PC-9 (cell line): ENCODE measurements at regions not wholly inside any gene's neighbourhood (a gene's known extent, or its start where the extent isn't known, plus 50 kb on each side); places are given as distances from the start of the nearest gene placed in this dataset.

Experiments used
- BruUV-seq: library from RNA; stranded (reverse); fragments of 400-500 nt; replicated peaks from 2 replicates; lab custom pipeline; 2021; lab: Mats Ljungman, UMichigan
- CTCF ChIA-PET: fragments of 300-600 bp; sonication (Branson Sonifier 250); formaldehyde crosslinking; loops from one replicate; lab custom pipeline; 2022; ENCODE audit warnings: antibody characterized with exemption; lab: Charles Lee
- POLR2A ChIA-PET: fragments of 300-600 bp; sonication (Branson Sonifier 250); formaldehyde crosslinking; loops from one replicate; lab custom pipeline; 2022; ENCODE audit warnings: antibody characterized with exemption; ENCODE audit not compliant: unreplicated experiment; lab: Charles Lee
- DNase-seq, 2 experiments: peaks; one replicate each; pipeline versions ENCODE4 v3.0.0 to v3.0.0-alpha.2; 2015 to 2022; ENCODE audit warnings: mixed read lengths in 1 of 2
- H2AFZ ChIP-seq: fragments of 200-600 bp; sonication (generic); 2 replicates; pipeline ENCODE4 v1.8.1; 2017; ENCODE audit warnings: antibody characterized with exemption
- H3F3A ChIP-seq: fragments of 200-600 bp; sonication (generic); 2 replicates; pipeline ENCODE4 v1.8.1; 2017; ENCODE audit warnings: antibody characterized with exemption, mild to moderate bottlenecking, low read depth; ENCODE audit not compliant: insufficient read depth
- H3K27ac ChIP-seq: fragments of 200-600 bp; sonication (generic); 2 replicates; pipeline ENCODE4 v1.6.1; 2016; ENCODE audit warnings: mixed run types
- H3K27me3 ChIP-seq: fragments of 200-600 bp; sonication (generic); 2 replicates; pipeline ENCODE4 v1.6.1; 2016; ENCODE audit warnings: low read depth, mixed run types; ENCODE audit not compliant: insufficient read depth
- H3K36me3 ChIP-seq: fragments of 200-600 bp; sonication (generic); 2 replicates; pipeline ENCODE4 v1.6.1; 2016; ENCODE audit warnings: low read depth, mixed run types
- H3K4me1 ChIP-seq: fragments of 200-600 bp; sonication (generic); replicated peaks from 2 replicates; pipeline ENCODE4 v1.6.1; 2016; ENCODE audit warnings: mixed run types; ENCODE audit not compliant: insufficient read depth
- H3K4me2 ChIP-seq: fragments of 200-600 bp; sonication (generic); 2 replicates; pipeline ENCODE4 v1.6.1; 2017; ENCODE audit warnings: mixed run types
- H3K4me3 ChIP-seq: fragments of 200-600 bp; sonication (generic); 2 replicates; pipeline ENCODE4 v1.6.1; 2016; ENCODE audit warnings: mixed run types
- H3K79me2 ChIP-seq: fragments of 200-600 bp; sonication (generic); 2 replicates; pipeline ENCODE4 v1.6.1; 2017; ENCODE audit warnings: low read depth, mixed run types
- H3K9me2 ChIP-seq: fragments of 200-600 bp; sonication (generic); 2 replicates; pipeline ENCODE4 v1.8.1; 2017; ENCODE audit warnings: mild to moderate bottlenecking; ENCODE audit not compliant: insufficient read depth
- H3K9me3 ChIP-seq: fragments of 200-600 bp; sonication (generic); 2 replicates; pipeline ENCODE4 v1.8.1; 2016; ENCODE audit warnings: low read depth; ENCODE audit not compliant: insufficient read depth
- H4K20me1 ChIP-seq: fragments of 200-600 bp; sonication (generic); 2 replicates; pipeline ENCODE4 v1.8.1; 2017; ENCODE audit not compliant: insufficient read depth
- EZH2 ChIP-seq: fragments of 200-600 bp; sonication (generic); IDR thresholded peaks from 2 replicates; pipeline ENCODE4 v1.8.0; 2017; ENCODE audit warnings: antibody characterized with exemption, low read depth
- intact Hi-C: fragments of 100-400 bp; cut with micrococcal nuclease; formaldehyde crosslinking; loops from one replicate; pipeline ENCODE4 v1.10.0; 2022; ENCODE audit not compliant: unreplicated experiment
- TF ChIP-seq, protein P1 (sequence below): fragments of 200-600 bp; sonication (generic); conservative IDR thresholded peaks from 2 replicates; pipeline ENCODE4 v1.6.1; 2017; ENCODE audit warnings: mixed run types, antibody characterized with exemption, mild to moderate bottlenecking, moderate library complexity

DNA sequence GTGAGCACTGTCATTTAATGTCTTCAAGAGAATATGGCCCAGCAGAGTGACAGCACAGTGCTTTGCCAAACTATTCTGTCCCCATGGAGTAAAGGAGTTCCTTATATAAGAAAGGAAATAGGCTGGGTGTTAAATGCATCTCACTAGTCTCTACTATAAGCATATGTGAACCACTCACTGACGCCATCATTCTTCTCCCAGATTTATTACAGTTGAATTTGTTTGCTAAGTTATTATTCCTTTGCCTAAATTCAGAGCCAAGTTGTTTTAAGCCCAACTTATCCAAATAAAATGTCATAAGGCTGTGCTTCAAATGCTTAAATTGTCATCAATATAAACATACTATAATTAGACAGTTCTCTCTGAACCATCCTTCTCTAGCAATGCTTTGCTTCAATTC lies 151.6 kb downstream of the KCNA5 start:
- no peaks in the 10 kb centered on the region for H3F3A ChIP-seq
- DNase-seq = no peak
- H3K36me3 ChIP-seq = no peaks in the 10 kb centered on the region
- peaks cover 4% of the 10 kb centered on the region; the same call in 1 of the 2 replicates for H3K27me3 ChIP-seq
- H3K9me2 ChIP-seq = no peaks in the 10 kb centered on the region
- CTCF ChIA-PET = no interaction called here
- no peak overlapping the region for H3K4me3 ChIP-seq
- no TSS peak for BruUV-seq
- H3K4me1 ChIP-seq = no peaks in the 10 kb centered on the region
- intact Hi-C loops = no loop called here
- H3K4me2 ChIP-seq = no peak overlapping the region
- POLR2A ChIA-PET = no interaction called here
- no peak overlapping the region for H3K27ac ChIP-seq
- H3K9me3 ChIP-seq = no peaks in the 10 kb centered on the region
- H4K20me1 ChIP-seq = no peaks in the 10 kb centered on the region
- no peak overlapping the region for H2AFZ ChIP-seq
- no peak for TF ChIP-seq EZH2
- TF ChIP-seq, protein P1, sequence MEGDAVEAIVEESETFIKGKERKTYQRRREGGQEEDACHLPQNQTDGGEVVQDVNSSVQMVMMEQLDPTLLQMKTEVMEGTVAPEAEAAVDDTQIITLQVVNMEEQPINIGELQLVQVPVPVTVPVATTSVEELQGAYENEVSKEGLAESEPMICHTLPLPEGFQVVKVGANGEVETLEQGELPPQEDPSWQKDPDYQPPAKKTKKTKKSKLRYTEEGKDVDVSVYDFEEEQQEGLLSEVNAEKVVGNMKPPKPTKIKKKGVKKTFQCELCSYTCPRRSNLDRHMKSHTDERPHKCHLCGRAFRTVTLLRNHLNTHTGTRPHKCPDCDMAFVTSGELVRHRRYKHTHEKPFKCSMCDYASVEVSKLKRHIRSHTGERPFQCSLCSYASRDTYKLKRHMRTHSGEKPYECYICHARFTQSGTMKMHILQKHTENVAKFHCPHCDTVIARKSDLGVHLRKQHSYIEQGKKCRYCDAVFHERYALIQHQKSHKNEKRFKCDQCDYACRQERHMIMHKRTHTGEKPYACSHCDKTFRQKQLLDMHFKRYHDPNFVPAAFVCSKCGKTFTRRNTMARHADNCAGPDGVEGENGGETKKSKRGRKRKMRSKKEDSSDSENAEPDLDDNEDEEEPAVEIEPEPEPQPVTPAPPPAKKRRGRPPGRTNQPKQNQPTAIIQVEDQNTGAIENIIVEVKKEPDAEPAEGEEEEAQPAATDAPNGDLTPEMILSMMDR = no peak
- H3K79me2 ChIP-seq = no peaks in the 10 kb centered on the region

DNA sequence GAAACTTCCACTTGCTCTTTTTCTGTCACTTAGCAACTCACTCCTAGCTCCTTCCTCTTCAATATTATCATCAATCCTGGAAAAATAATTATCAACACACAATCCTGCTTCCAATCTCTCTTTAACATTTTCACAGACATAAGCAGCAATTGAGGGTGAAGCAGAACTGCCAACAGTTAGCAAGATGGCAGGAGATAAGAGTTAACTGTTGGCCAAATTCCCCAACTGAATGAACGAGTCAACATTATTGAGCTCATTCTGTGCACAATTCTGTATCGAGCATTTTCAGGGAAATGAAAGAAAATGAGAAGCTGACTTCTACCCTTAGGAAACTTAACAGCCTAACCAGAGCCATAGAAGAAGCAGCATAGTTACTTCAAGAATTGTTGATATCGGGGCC lies 152.0 kb downstream of the KCNA5 start:
- no peaks in the 10 kb centered on the region for H3K36me3 ChIP-seq
- H3K4me3 ChIP-seq = no peak overlapping the region
- POLR2A ChIA-PET = no interaction called here
- H4K20me1 ChIP-seq = no peaks in the 10 kb centered on the region
- H3K27me3 ChIP-seq = peaks cover 4% of the 10 kb centered on the region; the same call in 1 of the 2 replicates
- TF ChIP-seq, protein P1 = no peak
- TF ChIP-seq EZH2 = no peak
- CTCF ChIA-PET = no interaction called here
- no peaks in the 10 kb centered on the region for H3F3A ChIP-seq
- no peaks in the 10 kb centered on the region for H3K9me2 ChIP-seq
- no peak overlapping the region for H3K27ac ChIP-seq
- intact Hi-C loops = no loop called here
- no peak overlapping the region for H3K4me2 ChIP-seq
- no TSS peak for BruUV-seq
- no peak overlapping the region for H2AFZ ChIP-seq
- no peaks in the 10 kb centered on the region for H3K79me2 ChIP-seq
- no peaks in the 10 kb centered on the region for H3K4me1 ChIP-seq
- H3K9me3 ChIP-seq = no peaks in the 10 kb centered on the region
- no peak for DNase-seq

DNA sequence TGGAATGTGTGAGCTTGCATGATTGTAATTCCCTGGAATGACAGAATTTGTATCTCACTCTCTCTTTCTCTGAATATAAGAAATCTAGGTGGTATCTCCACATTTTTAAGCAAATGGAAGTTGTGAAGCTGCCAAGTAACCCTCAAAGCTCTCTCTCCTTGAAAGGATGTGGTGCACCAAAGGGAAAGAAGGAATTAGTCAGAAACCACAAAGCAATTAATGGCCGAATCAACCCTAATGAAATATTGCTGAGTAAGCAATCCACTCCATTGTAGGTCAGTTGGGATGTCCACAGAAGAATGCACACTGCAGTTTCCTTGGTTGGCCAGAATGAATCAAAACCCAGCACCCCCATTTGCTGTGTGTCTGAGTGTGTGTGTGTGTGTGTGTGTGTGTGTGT lies 153.5 kb downstream of the KCNA5 start:
- H3K27ac ChIP-seq = no peak overlapping the region
- no peaks in the 10 kb centered on the region for H4K20me1 ChIP-seq
- CTCF ChIA-PET = no interaction called here
- DNase-seq = no peak
- H3K4me2 ChIP-seq = no peak overlapping the region
- no peak overlapping the region for H3K4me3 ChIP-seq
- no peaks in the 10 kb centered on the region for H3F3A ChIP-seq
- POLR2A ChIA-PET = no interaction called here
- no peaks in the 10 kb centered on the region for H3K79me2 ChIP-seq
- no peak overlapping the region for H2AFZ ChIP-seq
- H3K9me3 ChIP-seq = no peaks in the 10 kb centered on the region
- no peaks in the 10 kb centered on the region for H3K4me1 ChIP-seq
- H3K27me3 ChIP-seq = peaks cover 4% of the 10 kb centered on the region; the same call in 1 of the 2 replicates
- BruUV-seq = no TSS peak
- no peak for TF ChIP-seq EZH2
- TF ChIP-seq, protein P1 = no peak
- H3K9me2 ChIP-seq = no peaks in the 10 kb centered on the region
- no peaks in the 10 kb centered on the region for H3K36me3 ChIP-seq
- intact Hi-C loops = no loop called here
